RWPE1 (cell line): ENCODE measurements at regions not wholly inside any gene's neighbourhood (a gene's known extent, or its start where the extent isn't known, plus 50 kb on each side); places are given as distances from the start of the nearest gene placed in this dataset.

Experiments used
- CTCF ChIA-PET: fragments of 350-600 bp; sonication (Branson Sonifier 250); formaldehyde crosslinking; extraction: SDS; loops from one replicate; lab custom pipeline; 2021; lab: Yijun Ruan, JAX
- POLR2A ChIA-PET: fragments of 400-600 bp; formaldehyde crosslinking; extraction: SDS; loops from one replicate; lab custom pipeline; 2020; ENCODE audit warnings: antibody characterized with exemption; ENCODE audit not compliant: low non-redundant PET; lab: Yijun Ruan, JAX
- DNase-seq: peaks from one replicate; pipeline ENCODE4 v3.0.0; 2012; ENCODE audit warnings: low spot score
- H3K27ac ChIP-seq: fragments of 450-650 bp; 2 replicates; pipeline ENCODE4 v1.5.1; 2017
- CTCF ChIP-seq: fragments of 450-650 bp; conservative IDR thresholded peaks from 2 replicates; pipeline ENCODE4 v1.5.1; 2017; ENCODE audit warnings: low read depth, mild to moderate bottlenecking

- DNase-seq, result no peak
- H3K27ac ChIP-seq, result no peak overlapping the region
- ChIA-PET CTCF (interaction anchor here (0.7 kb wide), 1 partner anchor 41 kb away, joined by 3 read pairs; no protein-coding TSS in a partner anchor), POLR2A (no interaction called here)
- TF ChIP-seq CTCF, result no peak
Observed at GRCh38 chr22:48391820-48392219, 1435.9 kb downstream of the BRD1 start.

- ChIA-PET POLR2A (no interaction called here), CTCF (no interaction called here)
- DNase-seq, result no peak
- TF ChIP-seq CTCF, result no peak
- H3K27ac ChIP-seq, result no peak overlapping the region
Observed at GRCh38 chr22:48391171-48391711, 1436.4 kb downstream of the BRD1 start.

- TF ChIP-seq CTCF, result no peak
- CTCF ChIA-PET, result no interaction called here
Observed at GRCh38 chr22:48389916-48390315, 1437.8 kb downstream of the BRD1 start.

GRCh38 chr22:48382197-48382596, 1445.5 kb downstream of the BRD1 start:
- POLR2A ChIA-PET, result no interaction called here
- CTCF ChIA-PET, result interaction anchor here (0.6 kb wide), 1 partner anchor 396 kb away, joined by 3 read pairs; no protein-coding TSS in a partner anchor

More at GRCh38 chr22:48389916-48390315, 1437.8 kb downstream of the BRD1 start:
- DNase-seq, result no peak
- POLR2A ChIA-PET, result no interaction called here
- H3K27ac ChIP-seq, result no peak overlapping the region

GRCh38 chr22:48380016-48380665, 1447.5 kb downstream of the BRD1 start:
- no peak for DNase-seq
- no peak overlapping the region for H3K27ac ChIP-seq
- ChIA-PET POLR2A (no interaction called here), CTCF (interaction anchor here (0.7 kb wide), 1 partner anchor 230 kb away, joined by 3 read pairs; no protein-coding TSS in a partner anchor)
- no peak for TF ChIP-seq CTCF

More at GRCh38 chr22:48382197-48382596, 1445.5 kb downstream of the BRD1 start:
- no peak for DNase-seq
- no peak overlapping the region for H3K27ac ChIP-seq
- TF ChIP-seq CTCF, result no peak

- no peak for TF ChIP-seq CTCF
- CTCF ChIA-PET, result interaction anchor here (0.7 kb wide), 1 partner anchor 231 kb away, joined by 3 read pairs; no protein-coding TSS in a partner anchor
- POLR2A ChIA-PET, result no interaction called here
- no peak overlapping the region for H3K27ac ChIP-seq
- no peak for DNase-seq
Observed at GRCh38 chr22:48379371-48379770, 1448.3 kb downstream of the BRD1 start.
